ENCODE measurements at regions not wholly inside any gene's neighbourhood (a gene's known extent, or its start where the extent isn't known, plus 50 kb on each side); places are given as distances from the start of the nearest gene placed in this dataset.
A peak's percentile ranks its signal among the peaks of the same experiment; 100 is the strongest.

- DNase-seq = no peak
Measured at GRCh38 chr5:57693488-57694305, 211.1 kb upstream of the ACTBL2 start.

DNA sequence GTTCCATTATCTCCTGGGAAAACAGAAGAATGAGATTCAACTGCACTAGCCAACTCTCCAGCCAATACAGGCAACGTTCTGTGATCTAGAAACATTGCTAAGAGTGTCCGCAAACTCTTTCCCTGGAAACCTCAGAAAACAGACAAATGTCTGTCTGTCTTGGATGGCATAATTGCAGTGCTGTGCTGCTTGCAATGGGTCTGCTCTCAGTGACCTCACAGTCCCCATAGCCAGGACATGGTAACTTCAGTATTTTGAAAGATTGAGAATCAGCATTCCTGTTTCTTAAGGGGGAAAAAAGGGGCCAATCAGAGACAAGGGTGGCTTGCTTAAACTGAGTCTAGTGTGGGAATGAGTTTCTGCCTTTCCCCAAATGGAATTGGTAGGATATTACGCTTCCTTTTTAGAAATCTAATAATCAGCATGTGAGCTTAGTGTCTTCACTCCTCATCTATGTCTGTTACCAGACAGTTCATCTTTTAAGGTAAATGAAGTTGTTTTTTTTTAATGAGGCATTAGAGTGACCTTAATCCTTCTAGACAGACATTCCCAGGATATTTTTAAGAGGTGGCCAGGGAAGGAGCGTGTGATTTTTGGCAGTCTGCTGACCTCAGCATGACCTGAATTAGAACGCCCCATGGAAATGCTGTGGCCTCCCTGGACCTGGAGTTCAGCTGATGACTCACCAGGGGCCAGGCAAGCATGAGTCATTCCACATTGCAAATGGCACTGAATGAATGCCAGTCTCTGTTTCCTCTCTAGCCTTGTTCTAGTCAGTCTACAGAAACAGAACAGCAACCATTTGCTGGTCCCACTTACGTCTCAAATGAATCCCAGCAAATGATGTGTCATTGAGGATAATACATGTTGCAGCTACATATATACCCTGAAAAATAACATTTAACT is 210.2 kb upstream of the ACTBL2 start:
- DNase-seq = peak; percentile 4

- no peak for DNase-seq
Measured at GRCh38 chr5:57690724-57691123, 208.1 kb upstream of the ACTBL2 start.

DNA sequence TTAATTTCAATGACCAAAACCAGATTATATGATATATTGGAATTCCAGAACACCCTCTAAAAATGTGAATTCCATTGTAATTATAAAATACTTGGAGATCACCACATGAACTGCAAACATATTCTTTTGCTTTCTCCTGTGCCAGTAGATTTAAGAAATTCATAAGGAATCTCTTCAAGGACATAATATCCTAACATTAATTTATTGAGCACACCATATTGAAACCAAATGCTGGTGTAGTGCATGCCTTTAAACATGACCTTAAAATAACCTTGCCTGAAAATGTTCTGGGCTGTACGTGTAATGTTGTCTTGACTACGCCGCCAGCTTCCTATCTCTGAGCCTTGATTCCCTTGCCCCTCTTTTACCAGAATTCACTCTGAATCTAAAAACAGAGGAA is 205.0 kb upstream of the ACTBL2 start:
- DNase-seq = no peak

- DNase-seq = no peak
Measured at GRCh38 chr5:57685516-57686255, 203.1 kb upstream of the ACTBL2 start.

- DNase-seq = no peak
Measured at GRCh38 chr5:57684299-57684702, 201.7 kb upstream of the ACTBL2 start.

DNA sequence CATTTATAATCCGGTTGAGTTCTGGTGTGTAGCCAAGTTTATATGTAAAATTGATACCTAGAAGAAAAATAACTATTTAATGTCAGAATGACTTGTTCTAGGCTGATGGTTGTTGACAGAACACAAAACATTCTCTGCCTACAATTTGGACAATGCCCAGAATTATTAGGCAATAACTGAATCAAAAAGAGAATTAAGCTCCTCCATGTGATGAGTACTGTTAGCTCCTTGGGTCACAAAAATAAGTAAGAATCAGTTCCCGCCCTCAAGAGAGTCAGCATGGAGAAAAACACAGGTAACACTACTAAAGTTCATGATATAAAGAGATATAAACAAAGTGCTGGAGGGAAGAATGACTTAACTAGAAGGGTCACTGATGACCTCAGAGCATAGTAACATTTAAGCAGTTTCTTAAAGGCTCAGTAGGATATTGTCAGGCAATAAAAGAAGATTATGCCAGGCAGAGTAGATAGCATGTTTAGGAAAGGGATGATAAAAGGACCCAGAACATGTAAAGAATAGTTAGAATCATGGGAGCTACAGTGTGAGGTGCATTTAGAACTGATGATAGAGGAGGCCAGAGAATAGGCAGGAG is 200.5 kb upstream of the ACTBL2 start:
- no peak for DNase-seq

DNA sequence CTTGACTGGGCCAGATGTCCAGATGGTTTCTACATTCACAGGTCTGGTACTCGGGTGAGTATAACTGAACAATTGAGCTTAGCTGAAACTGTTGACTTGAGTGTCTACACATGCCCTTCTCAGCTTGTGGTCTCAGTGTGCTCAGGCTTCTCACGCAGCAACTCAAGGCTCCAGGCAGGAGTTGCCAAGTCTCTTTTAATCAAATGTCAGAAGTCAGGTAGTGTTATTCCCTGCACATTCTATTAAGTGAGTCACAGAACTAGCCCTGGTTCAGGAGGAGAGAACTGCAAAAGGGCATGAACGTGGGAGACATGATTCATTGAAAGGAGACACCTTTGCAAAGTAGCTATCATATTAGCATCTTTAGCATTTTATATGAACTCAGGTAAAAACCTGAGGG is 199.3 kb upstream of the ACTBL2 start:
- DNase-seq = no peak

- DNase-seq = no peak
Measured at GRCh38 chr5:57680686-57681085, 198.1 kb upstream of the ACTBL2 start.

DNA sequence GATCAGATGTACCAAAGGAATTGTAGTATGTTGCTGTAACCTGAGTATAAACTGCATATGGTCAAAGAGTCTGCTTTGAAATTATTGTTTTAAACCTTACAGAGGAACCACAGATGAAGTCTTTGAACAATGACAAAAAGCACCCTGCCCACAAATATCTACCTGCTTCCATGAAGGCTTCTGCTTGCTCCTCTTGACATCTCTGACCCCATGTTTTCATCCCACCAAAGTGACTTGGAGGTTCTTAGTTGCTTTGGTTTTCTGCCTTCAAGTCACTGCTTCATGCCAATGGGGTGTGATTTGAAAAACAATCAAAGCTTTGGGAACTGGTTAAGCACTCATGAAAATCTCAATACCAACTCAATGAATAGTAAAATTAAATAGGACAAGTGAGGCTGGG is 194.6 kb upstream of the ACTBL2 start:
- DNase-seq = no peak

DNA sequence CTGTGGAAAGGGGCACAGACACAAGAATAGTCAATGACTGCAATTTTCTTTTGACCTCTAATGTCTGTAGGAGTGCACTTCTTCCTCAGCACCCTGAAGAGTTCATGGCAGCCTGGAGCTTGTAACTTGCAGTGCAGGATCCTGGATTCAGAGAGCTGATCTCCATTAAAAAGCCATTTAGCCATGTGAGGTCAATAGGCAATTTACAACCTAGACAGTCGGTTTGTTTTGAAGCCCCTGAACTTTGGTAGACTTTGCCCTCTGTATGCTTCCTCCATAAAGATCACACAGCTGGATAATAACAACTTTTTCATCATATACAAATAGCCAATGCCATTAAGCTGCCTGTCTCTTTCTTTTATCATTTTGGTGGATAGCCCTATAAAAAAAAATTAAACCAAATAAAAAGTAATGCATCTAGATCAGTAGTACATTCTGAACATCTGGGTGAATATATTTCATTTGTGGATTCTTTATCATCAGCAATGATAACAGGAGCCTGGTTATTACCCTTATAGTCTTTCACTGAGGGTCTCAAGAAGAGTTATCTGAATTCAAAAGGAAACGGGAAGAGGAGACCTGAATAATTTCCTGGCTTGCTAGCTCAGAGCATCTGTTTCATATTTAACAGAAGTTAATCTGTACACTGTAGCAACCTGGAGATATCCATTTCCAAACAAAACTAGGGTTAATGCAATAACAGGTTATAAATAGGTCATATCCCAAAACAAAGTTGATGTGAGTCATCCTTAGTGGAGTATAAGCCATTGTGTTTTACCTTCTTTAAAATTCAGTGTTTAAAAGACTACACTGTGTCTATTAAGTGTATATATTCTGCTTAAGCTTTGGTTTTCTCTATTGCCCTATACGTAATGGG is 193.8 kb upstream of the ACTBL2 start:
- DNase-seq = no peak

GRCh38 chr5:57675236-57675635 is 192.6 kb upstream of the ACTBL2 start:
- no peak for DNase-seq

DNA sequence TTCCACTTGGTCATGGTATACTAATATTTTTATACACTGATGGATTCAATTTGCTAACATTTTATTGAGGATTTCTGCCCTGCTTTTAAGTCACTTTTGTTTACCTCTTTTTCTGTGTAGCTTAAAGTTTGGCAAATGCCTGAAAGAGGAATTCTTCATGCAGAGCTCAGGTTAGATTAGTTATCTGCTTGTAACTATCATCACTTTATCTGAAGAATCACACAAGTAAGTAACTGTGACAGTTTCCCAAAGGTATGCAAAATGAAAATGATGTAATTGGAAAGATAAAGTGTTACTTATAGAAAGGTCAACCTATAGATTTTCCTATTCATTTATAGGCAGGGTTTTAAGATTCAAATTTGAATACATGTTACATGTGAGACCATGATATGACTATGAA is 188.8 kb upstream of the ACTBL2 start:
- no peak for DNase-seq

GRCh38 chr5:57666582-57666981 is 184.0 kb upstream of the ACTBL2 start:
- no peak for DNase-seq

DNA sequence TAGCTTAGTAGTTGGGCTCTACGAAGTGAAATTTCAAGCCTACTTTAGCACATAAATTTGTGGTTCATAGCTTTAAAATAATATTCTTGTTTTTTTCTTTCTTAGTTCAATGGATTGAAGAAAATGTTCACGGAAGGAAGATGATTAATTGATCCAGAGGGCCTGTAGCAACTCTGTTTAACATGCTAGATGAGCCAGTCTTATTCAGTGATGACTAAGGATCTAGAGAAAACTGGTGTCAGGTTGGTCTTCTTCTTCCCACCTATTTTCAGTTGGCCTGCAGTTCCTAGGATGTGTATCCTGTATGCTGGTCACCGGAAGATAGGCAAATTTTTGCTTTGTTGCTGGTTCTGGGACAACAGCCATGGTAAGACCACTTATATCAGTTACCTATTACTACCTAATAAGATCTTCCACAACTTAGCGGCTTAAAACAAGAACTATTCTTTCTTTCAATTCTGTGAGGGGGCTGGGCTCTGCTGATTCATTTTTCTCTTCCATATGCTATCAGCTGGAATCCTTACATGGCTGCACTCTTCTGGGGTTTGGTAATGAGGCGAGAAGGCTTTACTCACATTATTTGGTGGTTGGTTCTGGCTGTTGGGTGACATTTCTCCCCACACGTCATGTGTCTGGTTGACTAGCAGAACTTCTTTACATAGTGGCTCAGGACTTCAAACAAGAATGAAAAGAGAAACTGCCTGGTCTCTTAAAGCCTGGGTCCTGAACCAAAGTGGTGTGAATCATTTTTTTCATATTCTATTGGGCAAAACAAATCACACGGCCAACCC is 182.7 kb upstream of the ACTBL2 start:
- no peak for DNase-seq

- no peak for DNase-seq
Measured at GRCh38 chr5:57664700-57665099, 182.1 kb upstream of the ACTBL2 start.

- DNase-seq = no peak
Measured at GRCh38 chr5:57663466-57663865, 180.9 kb upstream of the ACTBL2 start.

DNA sequence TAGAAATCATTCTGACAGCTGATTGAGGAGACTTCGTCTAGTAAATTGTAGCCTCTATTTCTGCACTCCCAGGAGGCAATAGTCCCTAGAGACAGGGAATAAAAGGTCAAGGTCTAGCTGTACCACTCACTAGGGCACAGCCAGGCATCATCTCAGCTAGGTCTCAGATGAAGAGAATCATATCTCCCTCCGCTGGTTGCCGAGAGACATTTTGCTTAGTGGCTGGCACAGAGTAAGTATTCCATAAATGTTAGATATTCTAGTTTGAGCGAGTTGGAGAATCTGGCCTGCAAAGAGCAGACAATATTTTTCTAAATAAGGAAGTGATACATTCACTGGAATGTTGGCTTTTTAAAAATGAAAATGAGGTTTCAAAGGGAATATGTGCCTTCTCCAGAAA is 180.4 kb upstream of the ACTBL2 start:
- no peak for DNase-seq

GRCh38 chr5:57659886-57660285 is 177.3 kb upstream of the ACTBL2 start:
- no peak for DNase-seq

- no peak for DNase-seq
Measured at GRCh38 chr5:57658018-57658417, 175.4 kb upstream of the ACTBL2 start.

DNA sequence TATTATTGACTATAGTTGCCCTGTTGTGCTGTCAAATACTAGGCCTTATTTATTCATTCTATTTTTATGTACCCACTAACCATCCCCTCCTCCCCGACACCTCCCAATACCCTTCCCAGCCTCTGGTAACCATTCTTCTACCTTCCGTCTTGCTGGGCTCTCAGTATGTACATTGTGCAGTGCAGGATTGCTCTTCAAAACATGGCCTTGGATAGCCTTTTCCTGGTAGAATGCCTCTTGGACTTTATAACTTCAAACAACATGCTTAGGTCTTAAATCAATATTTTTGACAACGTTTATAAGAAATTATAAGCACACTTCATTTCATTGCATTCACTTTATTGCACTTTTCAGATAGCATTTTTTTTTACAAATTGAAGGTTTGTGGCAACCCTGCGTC is 172.6 kb upstream of the ACTBL2 start:
- DNase-seq = no peak
